GM13976 (cell line): ENCODE measurements at regions not wholly inside any gene's neighbourhood (a gene's known extent, or its start where the extent isn't known, plus 50 kb on each side); places are given as distances from the start of the nearest gene placed in this dataset.

ENCODE experiments used
- DNase-seq: peaks from one replicate; pipeline ENCODE4 v3.0.0; 2012; ENCODE audit warnings: low spot score
- CTCF ChIP-seq: IDR thresholded peaks from 2 replicates; pipeline ENCODE4 v1.5.1; 2012; ENCODE audit warnings: borderline replicate concordance, mild to moderate bottlenecking; ENCODE audit not compliant: insufficient read depth; ENCODE audit errors: extremely low read depth, missing control alignments, control extremely low read depth
- in situ Hi-C: fragments of 300-500 bp; cut with MboI; formaldehyde crosslinking; loops from one replicate; pipeline ENCODE4 v1.12.0; 2022; ENCODE audit warnings: low sequenced_read_pairs, mixed read lengths, inconsistent platforms; ENCODE audit not compliant: unreplicated experiment

- DNase-seq, result no peak
- TF ChIP-seq CTCF, result no peak
- in situ Hi-C loops, result no loop called here
These were observed 161.7 kb upstream of the RPL34 start for GRCh38 chr4:108458681-108459080.

- no peak for TF ChIP-seq CTCF
- no peak for DNase-seq
- in situ Hi-C loops, result no loop called here
These were observed 166.1 kb upstream of the RPL34 start for GRCh38 chr4:108454227-108454626.

GRCh38 chr4:108453366-108453765, 167.0 kb upstream of the RPL34 start:
- TF ChIP-seq CTCF, result no peak
- in situ Hi-C loops, result no loop called here
- no peak for DNase-seq

- in situ Hi-C loops, result no loop called here
These were observed 170.0 kb upstream of the RPL34 start for GRCh38 chr4:108450236-108450898.

GRCh38 chr4:108449129-108449528, 171.2 kb upstream of the RPL34 start:
- in situ Hi-C loops, result no loop called here
- no peak for DNase-seq
- TF ChIP-seq CTCF, result no peak

More at GRCh38 chr4:108450236-108450898, 170.0 kb upstream of the RPL34 start:
- no peak for DNase-seq
- TF ChIP-seq CTCF, result no peak

- TF ChIP-seq CTCF, result no peak
- no peak for DNase-seq
- in situ Hi-C loops, result no loop called here
These were observed 173.8 kb upstream of the RPL34 start for GRCh38 chr4:108446556-108446955.
